Stimulated activated CD8-positive, alpha-beta memory T cell treated with anti-CD3 and anti-CD28 coated beads, Interleukin-7, amount 100 ng/mL, for 48 hours (primary cell): ENCODE measurements at regions not wholly inside any gene's neighbourhood (a gene's known extent, or its start where the extent isn't known, plus 50 kb on each side); places are given as distances from the start of the nearest gene placed in this dataset.

ENCODE experiments used
- DNase-seq, 2 donors: peaks; one replicate each; pipeline ENCODE4 v3.0.0-alpha.2; 2020; ENCODE audit warnings: low read depth in 1 of 2; ENCODE audit errors: extremely low read depth in 1 of 2

DNA sequence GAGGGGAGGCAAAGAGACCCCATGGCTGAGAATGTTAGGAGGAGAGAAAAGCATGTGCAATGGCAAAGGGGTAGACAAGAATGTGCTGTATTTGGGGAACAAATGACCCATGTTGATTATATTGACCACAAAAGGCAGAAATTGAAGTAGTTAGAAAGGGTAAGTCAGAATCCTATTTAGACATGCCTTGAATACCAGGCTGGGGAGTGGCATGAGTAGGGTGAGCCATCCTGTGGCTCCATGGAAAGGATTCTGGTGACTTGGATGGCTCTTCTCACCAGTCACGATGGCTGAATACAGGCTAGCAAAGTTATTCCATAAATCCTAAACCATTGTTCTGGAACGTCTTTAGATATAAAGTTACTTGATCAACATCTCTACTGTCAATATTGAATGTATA is 73.4 kb upstream of the MEF2C start:
- DNase-seq, result no peak

- DNase-seq, result no peak
Observed at GRCh38 chr5:88955403-88955802, 72.4 kb upstream of the MEF2C start.

DNA sequence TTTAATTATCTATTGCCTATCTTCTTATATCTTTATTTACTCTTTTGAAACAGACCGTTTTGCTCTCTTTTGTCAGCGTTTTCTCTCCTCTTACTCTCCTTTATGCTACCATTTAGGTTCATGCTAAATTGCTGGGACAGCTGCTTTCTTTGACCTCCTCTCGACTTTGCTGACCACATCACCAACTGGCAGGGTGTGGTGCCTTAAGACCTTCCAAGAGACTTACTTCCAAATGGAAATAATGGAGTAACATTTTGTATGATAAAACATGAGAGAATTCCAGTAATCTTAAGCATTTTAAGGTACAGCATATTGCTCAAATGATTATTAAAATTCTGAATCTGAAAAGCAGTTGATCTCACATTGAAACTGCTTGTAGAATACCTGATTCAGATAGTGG is 71.5 kb upstream of the MEF2C start:
- DNase-seq, result no peak

DNA sequence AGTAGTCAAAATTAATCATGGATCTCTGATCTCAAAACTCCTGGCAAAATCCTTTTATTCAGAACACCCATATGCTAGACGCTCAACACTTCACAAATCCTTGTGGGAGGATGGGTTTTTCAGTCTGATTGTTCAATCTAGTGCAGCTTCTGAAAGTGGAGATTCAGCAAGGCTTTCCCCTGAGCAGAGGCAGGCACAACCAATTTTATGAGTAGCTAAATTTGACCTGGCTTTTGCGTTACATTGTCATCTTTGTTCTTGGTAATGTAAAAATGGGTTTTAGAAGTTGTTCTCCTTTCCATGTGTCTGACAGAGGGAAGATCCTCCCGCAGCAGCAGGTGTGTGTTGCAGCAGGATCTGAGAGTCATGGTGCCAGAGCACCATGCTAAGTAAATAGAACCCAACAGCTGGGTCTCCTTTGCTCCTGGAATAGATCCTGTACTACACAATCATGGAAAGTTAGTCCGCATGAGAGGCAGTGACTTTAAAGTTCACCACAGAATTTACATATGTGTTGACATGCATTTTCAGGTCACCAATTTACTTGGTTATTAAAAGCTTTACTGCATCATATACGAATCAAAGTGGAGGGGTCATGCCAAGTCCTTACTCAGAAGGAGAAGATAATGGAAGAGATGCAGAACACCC is 70.1 kb upstream of the MEF2C start:
- DNase-seq, result no peak

- no peak for DNase-seq
Observed at GRCh38 chr5:88952344-88952743, 69.4 kb upstream of the MEF2C start.

DNA sequence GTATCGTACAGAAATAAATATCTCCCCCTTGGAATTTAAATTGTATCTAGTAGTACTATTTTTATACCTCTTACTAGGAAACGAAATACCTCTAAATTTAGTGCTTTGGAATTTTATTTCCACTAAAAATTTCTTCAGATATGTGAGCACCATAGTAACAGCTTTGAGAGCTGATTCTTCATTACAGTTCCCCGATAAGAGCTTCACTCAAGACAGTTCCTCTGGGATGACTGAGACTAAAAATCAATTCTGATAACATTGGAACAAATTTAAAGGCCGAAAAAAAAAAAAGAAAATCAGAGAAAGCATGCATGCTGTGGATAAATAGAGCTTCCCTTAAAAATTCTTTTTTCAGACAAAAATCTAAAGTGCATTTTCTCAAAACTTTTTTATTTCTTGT is 68.5 kb upstream of the MEF2C start:
- DNase-seq, result no peak

GRCh38 chr5:88948746-88949600 is 66.0 kb upstream of the MEF2C start:
- no peak for DNase-seq

DNA sequence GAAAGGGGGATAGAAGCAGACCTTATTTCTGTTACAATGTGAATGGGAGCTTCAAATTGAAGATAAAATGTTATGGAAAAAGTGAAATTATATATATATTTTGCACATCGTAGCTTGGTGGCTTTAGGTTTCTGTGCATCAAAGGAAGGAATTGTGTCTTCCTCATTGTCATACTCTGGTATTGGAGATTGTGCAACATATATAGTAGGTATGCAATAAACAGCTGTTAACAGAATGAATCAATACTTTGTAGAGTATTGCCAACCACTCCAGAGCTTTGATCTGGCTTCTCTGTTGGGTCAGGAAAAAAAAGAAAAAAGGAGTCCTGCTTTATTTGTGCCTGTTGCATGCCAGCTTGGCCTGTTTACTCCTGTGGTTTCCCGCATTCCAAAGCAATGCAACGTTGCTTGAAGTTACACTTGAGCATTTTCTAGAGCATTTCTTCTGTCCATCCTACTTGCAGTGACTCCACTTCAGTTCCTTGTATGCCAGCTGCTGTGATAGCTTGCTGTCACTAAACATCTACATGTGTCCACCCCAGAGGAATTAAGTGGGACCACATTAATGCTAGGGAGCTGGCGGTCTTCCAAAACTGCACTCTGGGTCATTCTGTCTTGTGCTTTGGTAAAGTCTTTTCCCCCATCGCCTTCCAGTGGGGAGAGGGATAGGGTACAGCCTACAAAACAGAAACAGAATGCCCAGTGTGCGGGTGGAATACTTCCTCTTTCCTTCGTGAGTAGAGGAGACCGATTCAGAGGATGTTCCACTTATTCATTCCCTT is 62.0 kb upstream of the MEF2C start:
- DNase-seq, result no peak

- DNase-seq, result no peak
Observed at GRCh38 chr5:88941581-88941980, 58.6 kb upstream of the MEF2C start.

GRCh38 chr5:88940713-88941112 is 57.7 kb upstream of the MEF2C start:
- no peak for DNase-seq

DNA sequence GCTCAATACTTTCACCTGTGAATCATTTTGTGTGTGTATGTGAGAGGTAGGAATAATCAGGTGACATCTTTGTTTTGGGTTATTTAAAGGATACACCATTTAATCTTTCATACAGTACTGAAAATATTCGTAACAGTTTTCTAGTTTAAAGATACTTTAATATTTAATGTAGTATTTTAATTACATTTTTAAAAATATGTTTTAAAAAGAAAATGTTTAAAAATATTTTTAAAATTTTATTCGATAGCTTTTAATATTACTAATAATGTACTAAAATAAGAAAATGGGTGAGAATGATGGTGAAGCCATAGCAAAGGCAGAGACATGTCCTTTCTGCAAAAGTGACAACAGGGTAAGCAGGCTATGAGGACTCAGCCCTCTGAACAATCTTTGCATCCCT is 56.3 kb upstream of the MEF2C start:
- DNase-seq, result no peak

DNA sequence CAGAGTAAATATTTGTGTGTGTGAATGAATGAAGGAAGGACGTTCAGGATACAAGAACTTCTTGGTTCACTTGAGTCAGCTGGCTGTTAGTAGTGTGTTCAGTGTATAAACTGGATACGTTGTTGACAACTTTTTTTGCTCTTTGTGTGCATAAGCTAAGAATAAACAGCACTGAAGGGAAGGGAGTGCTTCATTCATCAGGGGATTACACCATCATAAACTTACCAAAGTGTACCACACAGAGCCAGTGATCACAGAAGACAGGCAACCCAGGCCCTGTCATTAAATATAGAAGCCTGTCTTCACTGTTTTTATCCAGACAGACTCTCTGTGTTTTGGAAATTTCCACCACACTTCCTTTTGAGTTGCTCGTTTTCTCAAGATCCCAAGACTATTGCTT is 55.5 kb upstream of the MEF2C start:
- no peak for DNase-seq

- no peak for DNase-seq
Observed at GRCh38 chr5:88937406-88937805, 54.4 kb upstream of the MEF2C start.

- no peak for DNase-seq
Observed at GRCh38 chr5:88934439-88934838, 51.5 kb upstream of the MEF2C start.
